ENCODE measurements at regions not wholly inside any gene's neighbourhood (a gene's known extent, or its start where the extent isn't known, plus 50 kb on each side); places are given as distances from the start of the nearest gene placed in this dataset.
A peak's percentile ranks its signal among the peaks of the same experiment; 100 is the strongest.
"Not testable (repeated sequence)": the region's sequence is repeated elsewhere in the genome, so short reads cannot be mapped to it uniquely, and the experiment has no call there.

DNA sequence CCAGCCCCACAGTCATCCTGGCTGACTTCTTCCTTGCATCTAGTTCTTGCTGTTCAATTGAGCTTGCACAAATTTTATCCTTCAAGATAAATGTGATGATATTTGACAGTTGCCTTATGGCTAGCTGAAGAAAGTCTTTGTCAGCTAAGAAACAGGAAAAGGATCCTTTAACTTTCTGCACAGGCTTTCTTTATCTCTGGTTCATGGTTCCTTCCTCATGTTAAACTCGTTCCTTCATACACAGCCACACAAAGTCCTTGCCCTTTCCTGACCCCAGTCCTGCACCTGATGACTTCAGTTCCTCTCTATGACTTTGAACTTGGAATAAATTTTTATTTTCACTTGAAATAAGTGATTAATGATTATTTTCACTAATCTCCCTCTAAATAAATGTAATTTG lies 132.5 kb upstream of the PRSS3 start:
- H3K9ac ChIP-seq (ENCODE audit: low read length): no peak overlapping the region
- H3K4ac ChIP-seq (ENCODE audit: low read depth in 1 of 2, low read length in 2 of 2): no peak overlapping the region
- H4K91ac ChIP-seq (ENCODE audit: low read length): no peak overlapping the region
- H3K27me3 ChIP-seq (ENCODE audit: control insufficient read depth in 1 of 2, insufficient read depth in 1 of 2, low read length in 2 of 2): peaks cover 7 to 24% of the 10 kb centered on the region in 2 experiments
- H4K8ac ChIP-seq (ENCODE audit: low read length): no peak overlapping the region
- no peak overlapping the region for H2BK120ac ChIP-seq (ENCODE audit: low read depth, low read length)
- no peak overlapping the region for H3K14ac ChIP-seq (ENCODE audit: low read length in 2 of 2)
- no peaks in the 10 kb centered on the region for H3K9me3 ChIP-seq (ENCODE audit: control insufficient read depth, low read length)
- no peaks in the 10 kb centered on the region for H3K4me1 ChIP-seq (ENCODE audit: control insufficient read depth, insufficient read depth, low read depth, low read length)
- no peaks in the 10 kb centered on the region for H3K36me3 ChIP-seq (ENCODE audit: control insufficient read depth in 1 of 2, insufficient read depth in 2 of 2, low read depth in 1 of 2, low read length in 2 of 2)
- no peak for DNase-seq
- no peak overlapping the region for H3K18ac ChIP-seq (ENCODE audit: low read depth in 1 of 2, low read length in 2 of 2)
- no peak overlapping the region for H3K27ac ChIP-seq (ENCODE audit: low read length, poor library complexity, severe bottlenecking)
- no peak overlapping the region for H3K4me2 ChIP-seq (ENCODE audit: low read length, poor library complexity, severe bottlenecking)
- WGBS: 67% methylated on average over 1 of the region's 1 CpG
- no peak overlapping the region for H2AK5ac ChIP-seq (ENCODE audit: low read length, severe bottlenecking)
- no peak overlapping the region for H2BK15ac ChIP-seq (ENCODE audit: low read depth, poor library complexity, severe bottlenecking)
- no peaks in the 10 kb centered on the region for H3K79me1 ChIP-seq (replicated peaks; ENCODE audit: low read length, poor library complexity, severe bottlenecking)
- H2BK5ac ChIP-seq (ENCODE audit: low read depth, low read length, poor library complexity, severe bottlenecking): no peak overlapping the region
- H2AFZ ChIP-seq (ENCODE audit: low read depth, low read length): no peak overlapping the region
- H3K23ac ChIP-seq (ENCODE audit: low read length in 2 of 2): no peak overlapping the region
- no peak overlapping the region for H3K4me3 ChIP-seq (ENCODE audit: insufficient read depth in 1 of 2, low read depth in 1 of 2, low read length in 2 of 2)
- no peak overlapping the region for H2BK12ac ChIP-seq (ENCODE audit: low read length in 2 of 2)

DNA sequence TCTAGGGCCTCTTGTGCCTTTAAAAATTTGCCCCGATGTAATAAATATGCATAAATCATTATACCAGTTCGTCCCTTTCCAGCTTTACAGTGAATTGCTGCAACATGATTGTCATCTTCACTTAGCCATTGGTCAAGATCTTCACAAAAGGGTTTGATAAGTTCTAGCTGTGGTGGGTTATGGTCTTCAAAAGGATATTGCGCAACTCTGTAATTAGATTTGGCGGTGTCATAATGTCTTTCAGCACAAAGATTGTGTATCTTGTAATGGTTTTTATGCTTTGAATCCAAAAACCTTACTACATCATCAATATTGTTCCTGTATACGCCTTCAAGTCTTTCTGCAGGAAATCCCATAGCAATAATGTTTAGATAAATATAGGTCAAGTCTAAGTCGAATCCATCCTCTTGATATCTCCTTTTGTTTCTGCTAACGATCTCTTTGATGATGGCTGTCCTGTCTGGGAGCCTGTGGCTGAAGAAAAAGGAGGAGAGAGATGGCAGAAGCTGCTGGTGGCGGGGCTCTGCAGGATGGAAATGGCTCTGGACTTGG lies 119.1 kb upstream of the PRSS3 start:
- H2AK5ac ChIP-seq (ENCODE audit: low read length, severe bottlenecking); H3K79me1 ChIP-seq (replicated peaks; ENCODE audit: low read length, poor library complexity, severe bottlenecking); H3K4ac ChIP-seq (ENCODE audit: low read depth in 1 of 2, low read length in 2 of 2); H3K9me3 ChIP-seq (ENCODE audit: control insufficient read depth, low read length); H3K27me3 ChIP-seq (ENCODE audit: control insufficient read depth in 1 of 2, insufficient read depth in 1 of 2, low read length in 2 of 2); H2BK12ac ChIP-seq (ENCODE audit: low read length in 2 of 2); DNase-seq; H3K4me1 ChIP-seq (ENCODE audit: control insufficient read depth, insufficient read depth, low read depth, low read length); H2BK15ac ChIP-seq (ENCODE audit: low read depth, poor library complexity, severe bottlenecking); H3K36me3 ChIP-seq (ENCODE audit: control insufficient read depth in 1 of 2, insufficient read depth in 2 of 2, low read depth in 1 of 2, low read length in 2 of 2); H4K91ac ChIP-seq (ENCODE audit: low read length); H3K23ac ChIP-seq (ENCODE audit: low read length in 2 of 2); H2BK5ac ChIP-seq (ENCODE audit: low read depth, low read length, poor library complexity, severe bottlenecking); H3K14ac ChIP-seq (ENCODE audit: low read length in 2 of 2); H4K8ac ChIP-seq (ENCODE audit: low read length); H3K27ac ChIP-seq (ENCODE audit: low read length, poor library complexity, severe bottlenecking): not testable (repeated sequence)
- Histone ChIP-seq H2AFZ (ENCODE audit: low read depth, low read length) (peak overlapping the region; percentile 18), H2BK120ac (ENCODE audit: low read depth, low read length) (peak overlapping the region; percentile 61), H3K4me3 (ENCODE audit: insufficient read depth in 1 of 2, low read depth in 1 of 2, low read length in 2 of 2) (peak overlapping the region; percentile 53 to 75), H3K18ac (ENCODE audit: low read depth in 1 of 2, low read length in 2 of 2) (peak overlapping the region in 1 of 2 experiments; percentile 9), H3K9ac (ENCODE audit: low read length) (peak overlapping the region; percentile 72), H3K4me2 (ENCODE audit: low read length, poor library complexity, severe bottlenecking) (peak overlapping the region; percentile 70)
- WGBS: 0% methylated on average over 2 of the region's 8 CpGs

DNA sequence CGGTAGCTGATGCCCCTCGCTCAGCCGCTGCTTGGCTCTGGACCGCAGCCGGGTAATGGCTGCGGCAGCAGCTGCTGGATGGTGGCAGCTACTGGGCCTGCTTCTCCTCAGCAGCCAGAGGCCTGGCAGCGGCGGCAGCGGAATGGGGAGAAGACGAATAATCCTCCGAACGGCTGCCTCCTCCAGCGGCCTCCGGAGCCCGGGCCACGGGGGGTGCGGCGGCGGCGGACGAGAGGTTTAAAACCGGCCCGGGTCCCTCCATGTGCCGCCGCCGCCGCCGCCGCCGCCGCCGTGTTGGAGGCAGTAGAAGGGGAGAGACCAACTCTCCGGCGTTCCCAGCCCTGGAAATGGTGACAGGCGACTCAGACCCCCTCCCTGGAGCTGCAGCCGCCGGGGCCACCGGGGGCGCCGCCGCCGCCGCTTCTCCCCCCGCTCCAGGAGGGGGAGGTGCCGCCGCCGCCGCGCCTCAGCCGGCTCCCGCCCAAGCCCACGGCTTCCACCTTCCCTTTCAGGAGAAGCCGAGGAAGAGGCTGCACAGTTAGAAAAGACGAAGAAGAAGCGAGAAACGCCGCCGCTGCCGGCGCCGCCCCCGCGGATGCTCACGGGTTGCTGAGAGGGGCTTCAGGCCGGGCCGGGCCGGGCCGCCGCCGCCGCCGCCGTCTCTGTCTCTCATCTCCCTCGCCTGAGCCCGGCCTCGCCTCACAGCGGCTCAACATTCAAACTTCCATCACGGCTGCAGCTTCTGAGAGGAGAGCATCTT lies 118.4 kb upstream of the PRSS3 start:
- Histone ChIP-seq H3K23ac (ENCODE audit: low read length in 2 of 2) (no peak overlapping the region), H4K91ac (ENCODE audit: low read length) (no peak overlapping the region), H2BK120ac (ENCODE audit: low read depth, low read length) (peak overlapping the region; percentile 61), H3K4me1 (ENCODE audit: control insufficient read depth, insufficient read depth, low read depth, low read length) (peaks cover 2% of the 10 kb centered on the region), H2BK15ac (ENCODE audit: low read depth, poor library complexity, severe bottlenecking) (no peak overlapping the region), H2AK5ac (ENCODE audit: low read length, severe bottlenecking) (no peak overlapping the region), H2AFZ (ENCODE audit: low read depth, low read length) (peak overlapping the region; percentile 27), H3K14ac (ENCODE audit: low read length in 2 of 2) (no peak overlapping the region), H2BK5ac (ENCODE audit: low read depth, low read length, poor library complexity, severe bottlenecking) (no peak overlapping the region), H3K79me1 (replicated peaks; ENCODE audit: low read length, poor library complexity, severe bottlenecking) (no peaks in the 10 kb centered on the region), H3K9ac (ENCODE audit: low read length) (peak overlapping the region; percentile 72), H3K27me3 (ENCODE audit: control insufficient read depth in 1 of 2, insufficient read depth in 1 of 2, low read length in 2 of 2) (peaks cover 0 to 9% of the 10 kb centered on the region in 2 experiments), H3K36me3 (ENCODE audit: control insufficient read depth in 1 of 2, insufficient read depth in 2 of 2, low read depth in 1 of 2, low read length in 2 of 2) (no peaks in the 10 kb centered on the region), H3K27ac (ENCODE audit: low read length, poor library complexity, severe bottlenecking) (no peak overlapping the region), H2BK12ac (ENCODE audit: low read length in 2 of 2) (no peak overlapping the region), H3K4me2 (ENCODE audit: low read length, poor library complexity, severe bottlenecking) (peak overlapping the region; percentile 70), H3K9me3 (ENCODE audit: control insufficient read depth, low read length) (no peaks in the 10 kb centered on the region), H4K8ac (ENCODE audit: low read length) (no peak overlapping the region), H3K4me3 (ENCODE audit: insufficient read depth in 1 of 2, low read depth in 1 of 2, low read length in 2 of 2) (peak overlapping the region; percentile 53 to 75), H3K18ac (ENCODE audit: low read depth in 1 of 2, low read length in 2 of 2) (peak overlapping the region; percentile 12 to 34), H3K4ac (ENCODE audit: low read depth in 1 of 2, low read length in 2 of 2) (peak overlapping the region in 1 of 2 experiments; percentile 28)
- WGBS: 1% methylated on average over 47 of the region's 78 CpGs
- peak; percentile 55 for DNase-seq

DNA sequence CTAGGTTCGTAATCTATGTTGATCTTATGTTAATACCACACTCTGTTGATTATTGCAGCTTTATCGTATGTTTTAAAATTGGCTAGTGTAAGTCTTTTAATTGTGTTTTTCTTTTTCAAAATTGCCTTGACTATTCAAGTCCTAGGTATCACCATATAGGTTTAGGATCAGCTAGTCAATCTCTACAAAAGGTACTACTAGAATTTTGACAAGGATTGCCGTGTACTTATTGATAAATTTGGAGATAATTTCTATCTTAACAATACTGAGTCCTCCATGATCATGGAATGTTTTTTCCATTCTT lies 117.9 kb upstream of the PRSS3 start:
- Histone ChIP-seq H2BK5ac (ENCODE audit: low read depth, low read length, poor library complexity, severe bottlenecking) (no peak overlapping the region), H3K9me3 (ENCODE audit: control insufficient read depth, low read length) (no peaks in the 10 kb centered on the region), H3K36me3 (ENCODE audit: control insufficient read depth in 1 of 2, insufficient read depth in 2 of 2, low read depth in 1 of 2, low read length in 2 of 2) (no peaks in the 10 kb centered on the region), H4K8ac (ENCODE audit: low read length) (no peak overlapping the region), H2AK5ac (ENCODE audit: low read length, severe bottlenecking) (no peak overlapping the region), H3K23ac (ENCODE audit: low read length in 2 of 2) (no peak overlapping the region), H3K18ac (ENCODE audit: low read depth in 1 of 2, low read length in 2 of 2) (no peak overlapping the region), H3K27ac (ENCODE audit: low read length, poor library complexity, severe bottlenecking) (no peak overlapping the region), H3K4me2 (ENCODE audit: low read length, poor library complexity, severe bottlenecking) (peak overlapping the region; percentile 47), H3K4ac (ENCODE audit: low read depth in 1 of 2, low read length in 2 of 2) (no peak overlapping the region), H3K27me3 (ENCODE audit: control insufficient read depth in 1 of 2, insufficient read depth in 1 of 2, low read length in 2 of 2) (peaks cover 0 to 9% of the 10 kb centered on the region in 2 experiments), H4K91ac (ENCODE audit: low read length) (no peak overlapping the region), H3K4me3 (ENCODE audit: insufficient read depth in 1 of 2, low read depth in 1 of 2, low read length in 2 of 2) (peak overlapping the region; percentile 53 to 72), H2BK12ac (ENCODE audit: low read length in 2 of 2) (no peak overlapping the region), H2BK15ac (ENCODE audit: low read depth, poor library complexity, severe bottlenecking) (no peak overlapping the region), H3K79me1 (replicated peaks; ENCODE audit: low read length, poor library complexity, severe bottlenecking) (no peaks in the 10 kb centered on the region), H3K9ac (ENCODE audit: low read length) (peak overlapping the region; percentile 36), H3K14ac (ENCODE audit: low read length in 2 of 2) (no peak overlapping the region), H2AFZ (ENCODE audit: low read depth, low read length) (no peak overlapping the region), H2BK120ac (ENCODE audit: low read depth, low read length) (no peak overlapping the region), H3K4me1 (ENCODE audit: control insufficient read depth, insufficient read depth, low read depth, low read length) (peaks cover 2% of the 10 kb centered on the region)
- no CpG with 5 or more reads among the region's 3 CpGs for WGBS
- DNase-seq: no peak
